ENCODE measurements at regions not wholly inside any gene's neighbourhood (a gene's known extent, or its start where the extent isn't known, plus 50 kb on each side); places are given as distances from the start of the nearest gene placed in this dataset.

DNA sequence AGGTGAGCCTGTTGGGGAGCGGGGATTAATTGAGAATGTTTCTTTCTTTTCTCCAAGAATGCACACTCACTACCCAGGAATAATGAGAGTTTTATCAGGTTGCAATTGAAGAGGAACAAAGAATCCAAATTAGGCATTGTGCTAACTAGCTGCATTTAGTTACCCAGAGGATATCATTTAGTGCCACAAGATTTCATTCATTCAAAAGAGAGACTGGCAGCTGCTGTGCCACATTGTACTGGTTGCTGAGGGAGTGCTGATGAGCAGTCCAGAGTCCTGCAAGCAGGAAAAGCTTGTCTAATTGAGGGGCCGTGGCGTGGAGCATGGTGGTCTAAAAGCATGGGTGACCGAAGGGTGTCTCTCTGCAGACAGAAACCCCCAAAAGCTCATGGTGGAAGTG is 97.6 kb downstream of the CTAGE1 start:
- TF ChIP-seq, protein P1, sequence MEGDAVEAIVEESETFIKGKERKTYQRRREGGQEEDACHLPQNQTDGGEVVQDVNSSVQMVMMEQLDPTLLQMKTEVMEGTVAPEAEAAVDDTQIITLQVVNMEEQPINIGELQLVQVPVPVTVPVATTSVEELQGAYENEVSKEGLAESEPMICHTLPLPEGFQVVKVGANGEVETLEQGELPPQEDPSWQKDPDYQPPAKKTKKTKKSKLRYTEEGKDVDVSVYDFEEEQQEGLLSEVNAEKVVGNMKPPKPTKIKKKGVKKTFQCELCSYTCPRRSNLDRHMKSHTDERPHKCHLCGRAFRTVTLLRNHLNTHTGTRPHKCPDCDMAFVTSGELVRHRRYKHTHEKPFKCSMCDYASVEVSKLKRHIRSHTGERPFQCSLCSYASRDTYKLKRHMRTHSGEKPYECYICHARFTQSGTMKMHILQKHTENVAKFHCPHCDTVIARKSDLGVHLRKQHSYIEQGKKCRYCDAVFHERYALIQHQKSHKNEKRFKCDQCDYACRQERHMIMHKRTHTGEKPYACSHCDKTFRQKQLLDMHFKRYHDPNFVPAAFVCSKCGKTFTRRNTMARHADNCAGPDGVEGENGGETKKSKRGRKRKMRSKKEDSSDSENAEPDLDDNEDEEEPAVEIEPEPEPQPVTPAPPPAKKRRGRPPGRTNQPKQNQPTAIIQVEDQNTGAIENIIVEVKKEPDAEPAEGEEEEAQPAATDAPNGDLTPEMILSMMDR (IDR thresholded peaks at IDR 0.05; ENCODE audit: low read length), result no peak
- TF ChIP-seq EZH2 (IDR thresholded peaks at IDR 0.05; ENCODE audit: borderline replicate concordance, low read length), result no peak

Measured in OCI-LY1 (cell line).